ENCODE measurements at regions not wholly inside any gene's neighbourhood (a gene's known extent, or its start where the extent isn't known, plus 50 kb on each side); places are given as distances from the start of the nearest gene placed in this dataset.

- no peak for DNase-seq (ENCODE audit: low read depth in 2 of 2)
Observed at GRCh38 chr14:61132336-61132735, 148.8 kb downstream of the TMEM30B start.

DNA sequence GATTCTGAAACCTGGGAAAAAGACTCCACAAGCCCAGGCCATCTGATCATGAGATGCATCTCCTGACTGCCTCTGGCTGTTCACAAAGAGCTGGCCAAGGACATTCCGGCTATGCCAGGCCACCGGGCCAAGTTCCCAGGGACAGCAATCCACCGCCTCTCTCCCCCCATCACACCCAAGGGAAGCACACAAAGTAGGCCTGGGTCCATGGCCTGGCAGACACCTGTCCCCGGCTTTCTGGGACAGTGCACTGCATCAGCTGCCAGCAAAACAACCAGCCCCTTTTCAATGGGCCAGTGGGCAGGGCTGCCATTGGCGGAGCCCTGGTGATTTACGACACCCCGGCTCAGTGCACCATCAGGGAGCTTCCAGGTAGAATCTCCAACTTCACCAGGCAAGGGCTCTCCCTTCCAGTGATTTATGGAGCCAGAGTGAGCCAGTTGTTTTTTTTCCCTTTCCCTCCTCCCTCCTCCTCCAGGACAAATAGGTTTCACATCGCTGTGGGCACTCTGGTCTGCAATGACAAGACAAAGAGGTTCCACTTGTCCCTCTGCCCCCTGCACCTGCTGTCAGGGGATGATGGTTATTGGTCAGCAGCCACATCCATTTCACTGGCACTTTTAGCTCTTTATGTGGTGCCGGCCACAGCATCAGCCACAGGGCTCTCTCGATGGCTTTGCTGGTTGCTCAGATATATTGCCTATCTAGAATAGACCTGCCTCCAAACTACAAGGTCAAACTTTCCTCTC, 149.6 kb downstream of the SLC38A6 start:
- no peak for DNase-seq (ENCODE audit: low read depth in 2 of 2)

- DNase-seq (ENCODE audit: low read depth in 2 of 2): no peak
Observed at GRCh38 chr14:61129168-61129745, 148.2 kb downstream of the SLC38A6 start.

DNA sequence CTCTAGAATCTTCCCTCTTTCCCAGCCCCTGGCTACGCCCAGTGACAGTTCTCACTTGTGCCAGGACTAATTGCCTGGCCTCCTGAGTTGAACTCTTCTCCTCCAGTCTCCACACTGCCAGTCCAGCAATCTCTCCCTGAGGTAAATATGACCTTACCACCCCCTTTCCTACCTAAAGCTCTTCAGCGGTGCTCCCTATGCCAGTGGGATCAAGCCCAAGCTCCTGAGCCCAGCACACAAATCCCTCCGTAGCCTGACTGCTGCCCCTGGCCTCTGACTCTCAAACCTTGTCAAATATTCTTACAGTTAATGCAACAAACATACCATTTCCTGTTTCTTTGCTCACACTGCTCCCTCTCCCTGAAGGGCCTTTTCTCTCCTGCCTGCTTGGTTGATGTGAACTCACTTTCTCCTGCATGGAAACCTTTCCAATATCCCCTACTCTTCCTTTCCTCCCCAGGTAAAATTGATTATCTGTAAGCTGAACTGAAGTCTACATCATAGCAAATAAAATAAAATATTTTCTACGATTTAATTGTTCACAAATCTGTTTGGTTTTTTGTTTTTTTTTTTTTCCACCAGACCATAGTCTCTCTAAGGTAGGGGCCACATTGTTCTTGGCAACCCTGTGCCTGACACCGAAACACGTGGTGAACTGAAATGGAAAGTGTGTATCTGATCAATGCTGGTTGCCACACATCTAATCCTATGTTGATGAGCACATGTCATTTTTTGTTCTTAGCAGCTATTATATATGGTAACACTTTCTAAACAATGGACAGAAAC, 147.5 kb downstream of the SLC38A6 start:
- no peak for DNase-seq (ENCODE audit: low read depth in 2 of 2)

DNA sequence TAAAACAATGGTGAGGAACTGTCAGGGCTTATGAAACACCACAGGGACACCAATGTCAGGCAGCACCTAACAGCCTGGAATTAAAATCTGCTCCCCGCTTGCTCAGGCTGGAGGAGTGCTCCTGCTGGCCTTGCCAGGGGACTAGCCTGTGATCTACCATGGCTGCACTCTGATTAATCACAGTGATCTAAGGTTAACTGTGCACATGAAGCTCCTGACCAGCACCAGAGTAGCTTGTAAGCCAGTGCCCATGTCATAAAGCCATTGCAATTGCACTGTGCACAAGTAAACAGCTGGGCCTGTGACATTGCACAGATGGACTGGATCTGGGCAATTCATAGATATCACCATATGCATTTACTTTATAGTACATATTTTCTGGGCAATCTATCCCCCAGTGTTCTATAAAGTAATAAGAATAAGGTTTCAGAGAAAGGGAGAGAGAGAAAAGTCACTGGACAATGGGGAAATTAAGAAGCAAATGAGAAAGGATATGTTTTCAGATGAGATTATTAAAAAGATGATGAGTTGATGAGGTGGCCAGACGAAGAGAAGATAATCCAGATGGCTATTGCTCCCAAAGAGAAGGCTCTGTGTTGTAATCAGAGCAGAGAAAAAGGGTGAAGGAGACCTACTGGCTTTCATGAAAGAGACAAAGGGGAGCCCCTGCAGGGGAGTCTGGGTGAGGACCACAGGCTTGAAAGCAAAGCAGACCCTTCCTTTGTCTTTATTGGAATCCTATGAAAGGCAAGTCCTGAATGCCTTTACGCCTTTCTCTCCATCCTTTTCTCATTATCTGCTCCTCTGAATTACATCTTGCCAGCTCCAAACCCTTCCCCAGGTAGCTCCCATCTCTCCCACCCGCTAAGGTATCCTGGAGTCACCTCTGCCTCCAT, 145.8 kb downstream of the SLC38A6 start:
- no peak for DNase-seq (ENCODE audit: low read depth in 2 of 2)

GRCh38 chr14:61125867-61126572, 145.0 kb downstream of the SLC38A6 start:
- DNase-seq (ENCODE audit: low read depth in 2 of 2): peak in 1 of 2 experiments; percentile 34

DNA sequence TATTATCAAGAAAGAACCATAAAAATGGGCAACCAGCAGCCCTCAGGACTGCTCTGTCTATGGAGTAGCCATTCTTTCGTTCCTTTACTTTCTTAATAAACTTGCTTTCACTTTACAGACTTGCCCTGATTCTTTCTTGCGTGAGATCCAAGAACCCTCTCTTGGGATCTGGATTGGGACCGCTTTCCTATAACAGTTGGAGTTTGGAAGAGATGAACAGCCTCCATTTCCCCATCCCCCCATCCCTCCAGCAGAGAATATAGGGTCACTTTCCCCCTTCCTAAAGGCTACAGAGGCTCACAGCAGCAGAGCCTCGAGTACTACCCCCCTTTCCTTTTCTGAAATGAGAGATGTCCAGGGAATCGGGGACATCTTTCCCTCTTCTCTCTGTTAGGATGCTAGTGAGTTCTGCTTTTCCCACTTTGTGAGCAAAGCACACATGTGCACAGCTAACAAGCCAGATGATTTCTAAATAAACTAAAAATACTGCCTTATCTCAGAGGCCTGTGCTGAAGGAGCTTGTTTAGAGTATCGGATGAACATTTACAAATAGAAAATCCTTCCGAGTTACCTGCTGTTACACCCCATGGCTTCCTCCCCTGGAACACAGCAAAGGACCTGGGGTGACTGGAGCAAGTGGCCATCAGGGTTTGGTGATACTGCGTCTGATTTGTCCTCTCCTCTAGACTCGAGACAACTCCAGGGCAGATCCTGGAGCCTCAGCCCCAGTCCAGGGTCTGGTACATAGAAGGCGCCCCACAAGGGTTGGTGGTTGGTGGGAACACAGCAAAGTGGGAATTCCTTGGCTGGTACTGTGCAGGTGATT, 144.2 kb downstream of the SLC38A6 start:
- DNase-seq (ENCODE audit: low read depth in 2 of 2): no peak

- DNase-seq (ENCODE audit: low read depth in 2 of 2): no peak
Observed at GRCh38 chr14:61122862-61123261, 141.8 kb downstream of the SLC38A6 start.

DNA sequence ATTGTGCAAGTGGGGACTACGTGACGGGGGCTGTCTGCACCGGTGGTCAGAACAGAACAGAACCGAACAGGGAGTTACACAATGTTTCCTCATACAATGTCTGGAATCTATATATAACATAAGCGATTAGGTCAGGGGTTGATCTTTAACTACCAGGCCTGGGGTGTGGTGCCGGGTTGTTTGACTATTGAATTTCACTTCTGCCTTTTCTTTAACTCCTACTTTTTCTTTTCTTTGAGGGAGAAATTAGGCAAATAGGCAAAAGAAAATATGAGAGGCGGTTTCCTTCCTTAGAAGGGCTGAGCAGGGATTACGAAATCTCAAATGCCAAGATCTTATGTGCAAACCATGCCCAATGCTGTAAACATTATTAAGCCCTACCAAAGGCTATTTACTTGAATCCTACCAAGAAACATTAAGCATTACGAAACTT, 140.3 kb downstream of the SLC38A6 start:
- no peak for DNase-seq (ENCODE audit: low read depth in 2 of 2)

- no peak for DNase-seq (ENCODE audit: low read depth in 2 of 2)
Observed at GRCh38 chr14:61120576-61120975, 139.5 kb downstream of the SLC38A6 start.

- no peak for DNase-seq (ENCODE audit: low read depth in 2 of 2)
Observed at GRCh38 chr14:61119006-61119405, 138.0 kb downstream of the SLC38A6 start.

GRCh38 chr14:61116369-61116768, 135.3 kb downstream of the SLC38A6 start:
- DNase-seq (ENCODE audit: low read depth in 2 of 2): no peak

GRCh38 chr14:61113561-61114225, 132.6 kb downstream of the SLC38A6 start:
- no peak for DNase-seq (ENCODE audit: low read depth in 2 of 2)

DNA sequence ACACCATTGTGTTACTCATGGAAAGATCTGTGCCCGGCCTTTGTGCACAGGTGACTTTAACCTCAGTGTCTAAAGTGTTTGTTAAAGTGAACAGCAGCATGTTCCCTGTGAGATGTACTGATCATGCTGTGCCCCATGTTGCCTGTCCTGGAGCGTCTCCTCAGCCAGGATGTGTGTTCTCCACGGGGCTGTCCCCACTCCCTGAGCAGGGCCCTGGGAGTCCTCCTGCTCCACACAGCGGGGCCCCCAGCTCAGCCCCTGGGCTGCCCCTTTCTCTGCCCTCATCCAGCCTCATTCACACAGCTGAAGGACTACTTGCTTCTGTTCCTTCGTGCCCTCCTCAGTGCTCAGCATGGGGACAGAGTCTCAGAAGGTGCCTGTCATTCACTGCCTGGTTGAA, 131.5 kb downstream of the SLC38A6 start:
- no peak for DNase-seq (ENCODE audit: low read depth in 2 of 2)

GRCh38 chr14:61111731-61112130, 130.7 kb downstream of the SLC38A6 start:
- DNase-seq (ENCODE audit: low read depth in 2 of 2): no peak

DNA sequence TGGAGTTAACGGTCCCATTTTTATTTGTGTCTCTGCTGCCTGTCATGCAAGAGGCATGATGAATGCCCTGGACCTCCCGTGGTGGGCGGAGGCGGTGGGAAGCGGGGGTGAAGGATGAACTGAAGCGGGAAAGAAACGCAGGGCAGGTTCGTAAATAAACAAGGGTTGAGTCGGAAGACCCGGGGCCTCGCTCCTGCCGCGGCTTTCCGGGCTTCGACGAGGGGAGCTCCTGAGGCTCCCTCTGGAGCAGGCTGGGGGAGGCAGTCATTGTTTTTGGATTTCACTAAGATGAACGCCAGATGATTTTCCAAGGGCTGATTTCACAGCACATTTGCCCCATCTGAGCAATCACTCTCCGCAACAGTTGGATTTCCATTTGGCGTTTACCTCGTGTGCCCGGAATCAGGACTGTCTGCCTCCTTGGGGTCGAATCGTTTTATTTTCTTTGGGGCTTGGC, 130.2 kb downstream of the SLC38A6 start:
- DNase-seq (ENCODE audit: low read depth in 2 of 2): no peak

DNA sequence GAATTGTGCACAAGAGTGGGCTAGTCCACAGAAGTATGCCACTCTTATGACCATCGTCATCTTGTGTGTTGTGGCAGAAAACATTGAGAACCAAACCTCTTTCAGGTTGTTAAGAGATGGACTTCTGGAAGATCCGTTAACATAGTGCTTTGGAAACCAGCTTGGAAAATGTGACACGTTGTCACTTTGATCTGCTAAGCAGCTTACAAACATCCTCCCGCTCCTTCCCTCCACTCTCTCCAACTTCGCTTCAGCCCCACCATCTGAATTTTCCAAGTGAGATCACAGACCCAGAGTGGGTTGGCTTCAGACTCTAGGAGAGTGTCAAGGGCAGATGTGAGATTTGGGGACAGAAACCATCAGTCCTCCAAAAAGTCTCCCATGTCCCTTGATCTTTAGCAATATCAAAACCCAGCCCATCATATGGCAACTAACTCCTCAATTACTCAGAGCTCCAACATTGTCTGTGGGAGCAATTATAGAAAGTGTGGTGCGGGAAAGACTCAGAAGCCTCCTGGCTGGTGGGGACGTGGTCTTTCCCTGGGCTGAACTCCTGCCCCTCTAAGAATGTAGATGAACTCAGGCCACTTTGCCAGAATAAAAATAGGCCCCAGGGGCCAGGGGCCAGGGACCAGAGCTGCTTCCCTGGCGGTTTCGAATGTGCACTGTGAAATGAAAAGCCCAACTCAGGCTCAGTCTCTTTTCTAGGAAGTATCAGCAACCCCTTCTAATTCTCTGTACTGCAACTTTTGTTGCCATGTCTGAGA, 129.5 kb downstream of the SLC38A6 start:
- DNase-seq (ENCODE audit: low read depth in 2 of 2): no peak

DNA sequence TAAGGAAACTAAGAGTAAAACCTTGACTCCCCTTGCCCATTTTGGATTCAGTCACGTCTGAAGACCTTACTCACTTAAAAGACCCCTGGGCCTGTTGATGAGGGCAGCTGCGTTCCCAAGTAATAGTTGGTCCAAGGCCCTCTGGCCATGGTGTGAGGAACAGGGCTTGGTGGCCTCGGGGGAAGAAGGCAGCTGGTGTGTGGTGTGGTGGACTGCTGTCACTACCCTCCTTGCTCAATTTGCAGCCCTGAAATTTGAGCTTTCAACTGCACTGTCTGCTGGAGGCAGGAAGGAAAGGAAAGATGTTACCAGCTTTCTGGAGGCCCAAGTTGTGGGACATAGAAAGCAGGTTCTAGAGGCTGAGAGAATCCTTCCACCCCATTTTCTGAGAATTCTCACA, 128.2 kb downstream of the SLC38A6 start:
- DNase-seq (ENCODE audit: low read depth in 2 of 2): no peak

Data from fibroblast of skin of left quadriceps (primary cell).